Left lung (tissue), 4 donors: ENCODE measurements at regions not wholly inside any gene's neighbourhood (a gene's known extent, or its start where the extent isn't known, plus 50 kb on each side); places are given as distances from the start of the nearest gene placed in this dataset.

ENCODE experiments used
- ATAC-seq: fragments of 200-7000 bp; cut with Tn5 transposase; one replicate; pipeline ENCODE4 v1.9.1; 2020; ENCODE audit warnings: moderate library complexity
- DNase-seq, 4 donors: peaks; one replicate each; pipeline ENCODE4 v3.0.0-alpha.2; 2013 to 2020
- H3K27ac ChIP-seq, 2 donors: fragments of 200-600 bp; sonication (generic) in 1 of 2; one replicate each; pipeline versions ENCODE4 v1.5.0 to v1.8.0; 2020 to 2021
- H3K27me3 ChIP-seq, 2 donors: fragments of 200-600 bp; sonication (generic) in 1 of 2; one replicate each; pipeline versions ENCODE4 v1.5.0 to v1.8.0; 2020 to 2021
- H3K36me3 ChIP-seq, 2 donors: fragments of 200-600 bp; sonication (generic) in 1 of 2; one replicate each; pipeline versions ENCODE4 v1.5.0 to v1.8.0; 2020 to 2021
- H3K4me1 ChIP-seq, 2 donors: fragments of 200-600 bp; one replicate each; pipeline ENCODE4 v1.8.0; 2021
- H3K4me3 ChIP-seq, 2 donors: fragments of 200-600 bp; sonication (generic) in 1 of 2; one replicate each; pipeline versions ENCODE4 v1.5.0 to v1.8.0; 2020 to 2021; ENCODE audit warnings: mild to moderate bottlenecking in 1 of 2
- H3K9me3 ChIP-seq, 2 donors: fragments of 200-600 bp; sonication (generic) in 1 of 2; one replicate each; pipeline versions ENCODE4 v1.5.0 to v1.8.0; 2020 to 2021
- CTCF ChIP-seq, 2 donors: fragments of 200-600 bp; sonication (generic) in 1 of 2; IDR thresholded peaks; one replicate each; pipeline versions ENCODE4 v1.5.0 to v1.8.0; 2021; ENCODE audit warnings: antibody characterized with exemption in 2 of 2
- intact Hi-C, 2 donors: fragments of 100-400 bp; cut with DNase I; formaldehyde crosslinking; loops; one replicate each; pipeline versions ENCODE4 v1.11.2 to v1.14.2; 2022
- donor health status: DM: no; HTN: yes; CAD: no.
- donor health status: DM: no; HTN: no; CAD: no.

GRCh38 chr15:62938825-62939224 is 103.7 kb upstream of the TPM1 start:
- no peak overlapping the region for H3K4me3 ChIP-seq
- no peak for ATAC-seq
- intact Hi-C loops = no loop called here
- H3K9me3 ChIP-seq = no peaks in the 10 kb centered on the region
- peaks cover 0 to 6% of the 10 kb centered on the region in 2 donors for H3K27me3 ChIP-seq
- no peak for DNase-seq
- TF ChIP-seq CTCF (IDR thresholded peaks at IDR 0.05) = no peak
- no peak overlapping the region for H3K27ac ChIP-seq
- peaks cover 3 to 8% of the 10 kb centered on the region in 2 donors for H3K4me1 ChIP-seq
- no peaks in the 10 kb centered on the region for H3K36me3 ChIP-seq

- Histone ChIP-seq H3K36me3 (no peaks in the 10 kb centered on the region), H3K27ac (peak overlapping the region; percentile 43 to 54), H3K9me3 (no peaks in the 10 kb centered on the region), H3K4me1 (peaks cover 3 to 8% of the 10 kb centered on the region in 2 donors), H3K27me3 (peaks cover 0 to 3% of the 10 kb centered on the region in 2 donors), H3K4me3 (no peak overlapping the region)
- ATAC-seq (no peak), DNase-seq (no peak)
- no peak for TF ChIP-seq CTCF (IDR thresholded peaks at IDR 0.05)
- intact Hi-C loops = no loop called here
Measured at GRCh38 chr15:62940093-62940754, 102.3 kb upstream of the TPM1 start.

DNA sequence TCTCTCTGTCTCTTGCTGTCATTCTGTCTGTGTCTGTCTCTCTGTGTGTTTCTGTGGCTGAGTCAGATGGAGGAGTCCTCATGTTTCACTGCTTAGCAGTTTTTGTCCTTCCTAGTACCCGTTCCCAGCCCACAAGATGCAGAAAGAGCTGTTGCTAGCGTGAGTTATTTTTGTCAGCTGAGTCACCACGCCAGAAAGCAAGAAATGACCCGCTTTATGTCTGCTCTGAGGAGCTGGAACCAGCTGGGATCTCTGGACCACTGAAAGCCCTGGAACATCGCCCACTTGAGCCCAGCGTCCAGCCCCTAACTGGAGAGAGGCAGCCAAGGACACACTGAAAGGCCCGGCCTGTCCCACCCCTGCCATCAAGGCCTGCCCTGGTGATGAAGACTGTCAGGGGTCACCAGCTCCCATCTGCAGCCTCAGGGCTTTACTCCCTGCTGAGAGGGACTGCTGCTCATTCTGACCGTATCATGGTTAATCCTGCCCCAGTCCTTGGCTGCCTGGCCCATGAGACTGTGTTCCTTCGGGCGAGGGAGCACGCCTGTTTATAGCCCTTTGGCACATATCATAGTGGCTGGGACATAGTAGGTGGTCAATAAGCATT is 101.7 kb upstream of the TPM1 start:
- H3K27me3 ChIP-seq = no peaks in the 10 kb centered on the region
- no peaks in the 10 kb centered on the region for H3K36me3 ChIP-seq
- DNase-seq = peak in 3 of 4 donors; percentile 65 to 81 (median 69)
- no peak overlapping the region for H3K4me3 ChIP-seq
- peaks cover 3 to 8% of the 10 kb centered on the region in 2 donors for H3K4me1 ChIP-seq
- no peaks in the 10 kb centered on the region for H3K9me3 ChIP-seq
- no peak for TF ChIP-seq CTCF (IDR thresholded peaks at IDR 0.05)
- intact Hi-C loops = no loop called here
- ATAC-seq = peak; percentile 83
- H3K27ac ChIP-seq = peak overlapping the region; percentile 43 to 54

DNA sequence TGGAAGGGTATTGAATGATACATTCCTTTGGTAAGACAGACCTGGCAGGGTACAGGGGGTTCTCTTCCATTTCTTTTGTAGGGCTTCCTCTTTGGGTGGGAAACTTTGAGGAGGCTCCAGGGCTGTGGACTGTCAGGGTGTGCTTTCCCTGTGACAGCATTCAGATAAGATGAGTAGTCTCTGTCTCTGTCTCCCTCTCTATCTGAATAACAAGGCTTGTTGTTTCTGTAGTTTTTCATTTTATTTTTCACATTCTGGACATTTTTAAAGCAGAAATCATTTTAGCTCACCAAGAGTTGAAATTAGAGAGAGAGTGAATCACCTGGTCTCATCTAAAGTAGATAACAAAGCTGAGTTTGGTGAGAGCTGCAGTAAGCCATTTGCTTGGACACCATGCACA is 100.8 kb upstream of the TPM1 start:
- no peaks in the 10 kb centered on the region for H3K36me3 ChIP-seq
- ATAC-seq (no peak), DNase-seq (no peak)
- TF ChIP-seq CTCF (IDR thresholded peaks at IDR 0.05) = no peak
- H3K27me3 ChIP-seq = no peaks in the 10 kb centered on the region
- H3K9me3 ChIP-seq = no peaks in the 10 kb centered on the region
- H3K4me1 ChIP-seq = peaks cover 3 to 8% of the 10 kb centered on the region in 2 donors
- H3K4me3 ChIP-seq = no peak overlapping the region
- no peak overlapping the region for H3K27ac ChIP-seq
- intact Hi-C loops = no loop called here

- H3K4me1 ChIP-seq = peaks cover 3 to 8% of the 10 kb centered on the region in 2 donors
- H3K27me3 ChIP-seq = no peaks in the 10 kb centered on the region
- intact Hi-C loops = no loop called here
- H3K9me3 ChIP-seq = no peaks in the 10 kb centered on the region
- DNase-seq (no peak), ATAC-seq (no peak)
- no peak overlapping the region for H3K27ac ChIP-seq
- H3K36me3 ChIP-seq = no peaks in the 10 kb centered on the region
- no peak for TF ChIP-seq CTCF (IDR thresholded peaks at IDR 0.05)
- no peak overlapping the region for H3K4me3 ChIP-seq
Measured at GRCh38 chr15:62942428-62942827, 100.1 kb upstream of the TPM1 start.
